K562 (cell line): ENCODE measurements at regions not wholly inside any gene's neighbourhood (a gene's known extent, or its start where the extent isn't known, plus 50 kb on each side); places are given as distances from the start of the nearest gene placed in this dataset.

Experiments used
- ATAC-seq: fragments of 200-7000 bp; cut with Tn5 transposase; 3 replicates; pipeline ENCODE4 v1.9.1; 2020; ENCODE audit warnings: moderate library complexity
- BruUV-seq: library from RNA; stranded (reverse); fragments of 400-500 nt; replicated peaks from 2 replicates; lab custom pipeline; 2021; lab: Mats Ljungman, UMichigan
- CTCF ChIA-PET: fragments of 300-600 bp; formaldehyde crosslinking; extraction: SDS; loops from one replicate; lab custom pipeline; 2021; ENCODE audit warnings: low intra/inter-chr PET ratio; lab: Yijun Ruan, JAX
- POLR2A ChIA-PET: fragments of 300-600, 350-650 bp; sonication (Branson Sonifier 250); formaldehyde crosslinking; extraction: SDS; loops from one replicate; lab custom pipeline; 2021; ENCODE audit warnings: antibody characterized with exemption, inconsistent platforms; lab: Yijun Ruan, JAX
- DNase-seq, 4 experiments: peaks; one replicate each; pipeline versions ENCODE4 v3.0.0 to v3.0.0-alpha.2; 2011 to 2018; ENCODE audit warnings: low spot score in 3 of 4, mixed read lengths in 3 of 4; ENCODE audit errors: extremely low read depth in 1 of 4
- FAIRE-seq: peaks from 2 replicates; lab custom pipeline; 2011; peaks lifted over from hg19 to GRCh38; lab: Jason Lieb, UNC
- H2AFZ ChIP-seq: 2 replicates; pipeline ENCODE4 v1.6.0; 2011; ENCODE audit warnings: low read depth, low read length, control low read depth, inconsistent platforms
- H3K27ac ChIP-seq: fragments of 200-600 bp; 3 replicates; pipeline ENCODE4 v1.8.0; 2011; ENCODE audit warnings: low read depth, mild to moderate bottlenecking, control low read depth, inconsistent platforms, low read length, moderate library complexity, mixed read lengths; ENCODE audit errors: extremely low read depth
- H3K27me3 ChIP-seq, 2 experiments: fragments of 300-600 bp in 1 of 2; 2 replicates in 1 of 2; 3 replicates in 1 of 2; pipeline versions ENCODE4 v1.6.0 to v1.8.0; 2011; ENCODE audit warnings: inconsistent platforms in 2 of 2, low read length in 2 of 2, mild to moderate bottlenecking in 1 of 2, mixed read lengths in 1 of 2, moderate library complexity in 1 of 2; ENCODE audit not compliant: control insufficient read depth in 2 of 2, insufficient read depth in 2 of 2
- H3K36me3 ChIP-seq: fragments of 300-600 bp; 3 replicates; pipeline ENCODE4 v1.8.0; 2011; ENCODE audit warnings: mild to moderate bottlenecking, low read length, inconsistent platforms; ENCODE audit not compliant: control insufficient read depth, insufficient read depth
- H3K4me1 ChIP-seq, 2 experiments: fragments of 200-600 bp in 1 of 2; replicated peaks in 1 of 2; 2 replicates in 1 of 2; 3 replicates in 1 of 2; pipeline versions ENCODE4 v1.5.1 to v1.8.0; 2011; ENCODE audit warnings: inconsistent platforms in 2 of 2, low read length in 2 of 2, mild to moderate bottlenecking in 1 of 2, mixed read lengths in 1 of 2, moderate library complexity in 1 of 2; ENCODE audit not compliant: control insufficient read depth in 2 of 2, insufficient read depth in 2 of 2
- H3K4me2 ChIP-seq: 2 replicates; pipeline ENCODE4 v1.6.1; 2011; ENCODE audit warnings: low read length, control low read depth, inconsistent platforms, mixed read lengths; ENCODE audit not compliant: insufficient read depth
- H3K4me3 ChIP-seq: fragments of 200-600 bp; sonication (generic), shearing (Covaris generic); 2 replicates; pipeline ENCODE4 v1.5.1; 2016; ENCODE audit warnings: control low read depth, inconsistent platforms
- H3K79me2 ChIP-seq: fragments of 200-600 bp; 3 replicates; pipeline ENCODE4 v1.8.0; 2011; ENCODE audit warnings: low read length, inconsistent platforms; ENCODE audit not compliant: control insufficient read depth, insufficient read depth
- H3K9ac ChIP-seq, 2 experiments: 2 replicates each; pipeline versions ENCODE4 v1.6.0 to v1.6.1; 2011; ENCODE audit warnings: low read depth in 2 of 2, low read length in 2 of 2, control low read depth in 1 of 2, inconsistent platforms in 1 of 2, mild to moderate bottlenecking in 1 of 2, mixed read lengths in 1 of 2; ENCODE audit not compliant: insufficient read depth in 1 of 2
- H3K9me1 ChIP-seq: one replicate; pipeline ENCODE4 v1.6.0; 2011; ENCODE audit warnings: inconsistent platforms, mild to moderate bottlenecking, low read length, moderate library complexity; ENCODE audit not compliant: control insufficient read depth, insufficient read depth
- H3K9me3 ChIP-seq: replicated peaks from 2 replicates; pipeline ENCODE4 v1.5.1; 2011; ENCODE audit warnings: low read depth, low read length, inconsistent platforms; ENCODE audit not compliant: control insufficient read depth, insufficient read depth
- H4K20me1 ChIP-seq: replicated peaks from 2 replicates; pipeline ENCODE4 v1.6.1; 2011; ENCODE audit warnings: low read length, inconsistent platforms, mixed read lengths; ENCODE audit not compliant: control insufficient read depth, insufficient read depth
- HMG20B ChIP-seq: fragments of 250-450 bp; sonication (Bioruptor Pico); IDR thresholded peaks from 2 replicates; pipeline ENCODE4 v1.5.0; 2021; ENCODE audit warnings: mild to moderate bottlenecking
- SREBF2 ChIP-seq: sonication (generic); formaldehyde crosslinking; IDR thresholded peaks from 2 replicates; pipeline ENCODE4 v1.4.0; 2020; ENCODE audit warnings: mild to moderate bottlenecking, missing genetic modification reagents
- ZNF146 ChIP-seq: IDR thresholded peaks from one replicate; pipeline ENCODE4 v1.6.1; 2018; ENCODE audit warnings: missing compliant biosample characterization; ENCODE audit not compliant: unreplicated experiment
- ZNF316 ChIP-seq: fragments of 450-650 bp; IDR thresholded peaks from 2 replicates; pipeline ENCODE4 v1.6.1; 2016
- WGBS: fragments of 100-300 bp; shearing (Covaris generic); methylation state at CpG from one replicate; pipeline ENCODE4 v1.1.6; 2016; ENCODE audit warnings: low coverage, mixed read lengths; ENCODE audit not compliant: insufficient coverage; ENCODE audit errors: missing lambda C conversion rate; 5-methylcytosine and 5-hydroxymethylcytosine counted together
- in situ Hi-C: fragments of 300-500 bp; cut with MboI; formaldehyde crosslinking; loops from 4 replicates; pipeline ENCODE4 v1.15.0; 2018; ENCODE audit warnings: inconsistent platforms, mixed read lengths
- intact Hi-C: fragments of 100-400 bp; cut with micrococcal nuclease; formaldehyde crosslinking; loops from 2 replicates; pipeline ENCODE4 v1.14.2; 2022
- TF ChIP-seq, protein P1 (sequence below): fragments of 450-650 bp; IDR thresholded peaks from 2 replicates; pipeline ENCODE4 v1.6.1; 2018; ENCODE audit warnings: mild to moderate bottlenecking, low read depth; ENCODE audit not compliant: partially characterized antibody
- TF ChIP-seq, protein P2 (sequence below): fragments of 250-450 bp; sonication (Bioruptor Pico); IDR thresholded peaks from 2 replicates; pipeline ENCODE4 v1.4.0; 2020
- TF ChIP-seq, protein P3 (sequence below): fragments of 200-800 bp; sonication (Bioruptor generic); IDR thresholded peaks from 2 replicates; pipeline ENCODE4 v1.6.1; 2017; ENCODE audit warnings: missing genetic modification characterization, missing compliant biosample characterization
- TF ChIP-seq, protein P4 (sequence below): fragments of 450-650 bp; formaldehyde crosslinking; IDR thresholded peaks from 2 replicates; pipeline ENCODE4 v1.4.0; 2020; ENCODE audit warnings: mild to moderate bottlenecking

DNA sequence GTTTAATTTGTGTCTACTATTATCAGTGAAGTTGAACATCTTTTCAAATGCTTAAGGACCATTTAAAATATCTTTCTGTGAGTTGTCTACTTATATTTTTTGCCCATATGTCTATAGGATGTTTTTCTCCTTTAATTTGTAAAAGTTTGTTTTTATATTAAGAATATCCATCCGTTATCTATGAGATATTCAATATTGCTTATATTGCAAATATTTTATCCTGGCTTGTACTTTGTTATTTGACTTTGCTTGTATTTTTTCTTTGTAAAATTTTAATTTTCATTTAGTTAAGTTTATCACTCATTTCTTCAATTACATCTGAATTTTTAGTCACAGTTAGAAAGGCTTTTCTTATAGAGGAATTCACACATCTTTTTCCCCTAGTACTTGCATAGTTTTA lies 117.0 kb upstream of the MLIP start:
- no TSS peak for BruUV-seq
- CTCF ChIA-PET, result no interaction called here
- in situ Hi-C loops (no loop called here), intact Hi-C loops (no loop called here)
- Histone ChIP-seq H3K27ac (no peak overlapping the region), H2AFZ (no peak overlapping the region), H4K20me1 (no peaks in the 10 kb centered on the region), H3K27me3 (no peaks in the 10 kb centered on the region), H3K4me2 (no peak overlapping the region), H3K36me3 (no peaks in the 10 kb centered on the region), H3K9me1 (no peaks in the 10 kb centered on the region), H3K9ac (no peak overlapping the region), H3K79me2 (no peaks in the 10 kb centered on the region), H3K4me3 (no peak overlapping the region), H3K9me3 (no peaks in the 10 kb centered on the region), H3K4me1 (no peaks in the 10 kb centered on the region)
- ATAC-seq, result no peak
- whole genome bisulfite sequencing, result 0% methylated on average over 1 of the region's 1 CpG
- DNase-seq, result no peak
- no peak for FAIRE-seq
- POLR2A ChIA-PET, result no interaction called here
- TF ChIP-seq SREBF2 (CRISPR knock-in tag) (no peak), ZNF146 (CRISPR knock-in tag) (no peak), HMG20B (CRISPR knock-in tag) (no peak), ZNF316 (peak; percentile 78)
- TF ChIP-seq, protein P1, sequence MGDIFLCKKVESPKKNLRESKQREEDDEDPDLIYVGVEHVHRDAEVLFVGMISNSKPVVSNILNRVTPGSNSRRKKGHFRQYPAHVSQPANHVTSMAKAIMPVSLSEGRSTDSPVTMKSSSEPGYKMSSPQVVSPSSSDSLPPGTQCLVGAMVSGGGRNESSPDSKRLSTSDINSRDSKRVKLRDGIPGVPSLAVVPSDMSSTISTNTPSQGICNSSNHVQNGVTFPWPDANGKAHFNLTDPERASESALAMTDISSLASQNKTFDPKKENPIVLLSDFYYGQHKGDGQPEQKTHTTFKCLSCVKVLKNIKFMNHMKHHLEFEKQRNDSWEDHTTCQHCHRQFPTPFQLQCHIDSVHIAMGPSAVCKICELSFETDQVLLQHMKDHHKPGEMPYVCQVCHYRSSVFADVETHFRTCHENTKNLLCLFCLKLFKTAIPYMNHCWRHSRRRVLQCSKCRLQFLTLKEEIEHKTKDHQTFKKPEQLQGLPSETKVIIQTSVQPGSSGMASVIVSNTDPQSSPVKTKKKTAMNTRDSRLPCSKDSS, result no peak
- TF ChIP-seq, protein P2, sequence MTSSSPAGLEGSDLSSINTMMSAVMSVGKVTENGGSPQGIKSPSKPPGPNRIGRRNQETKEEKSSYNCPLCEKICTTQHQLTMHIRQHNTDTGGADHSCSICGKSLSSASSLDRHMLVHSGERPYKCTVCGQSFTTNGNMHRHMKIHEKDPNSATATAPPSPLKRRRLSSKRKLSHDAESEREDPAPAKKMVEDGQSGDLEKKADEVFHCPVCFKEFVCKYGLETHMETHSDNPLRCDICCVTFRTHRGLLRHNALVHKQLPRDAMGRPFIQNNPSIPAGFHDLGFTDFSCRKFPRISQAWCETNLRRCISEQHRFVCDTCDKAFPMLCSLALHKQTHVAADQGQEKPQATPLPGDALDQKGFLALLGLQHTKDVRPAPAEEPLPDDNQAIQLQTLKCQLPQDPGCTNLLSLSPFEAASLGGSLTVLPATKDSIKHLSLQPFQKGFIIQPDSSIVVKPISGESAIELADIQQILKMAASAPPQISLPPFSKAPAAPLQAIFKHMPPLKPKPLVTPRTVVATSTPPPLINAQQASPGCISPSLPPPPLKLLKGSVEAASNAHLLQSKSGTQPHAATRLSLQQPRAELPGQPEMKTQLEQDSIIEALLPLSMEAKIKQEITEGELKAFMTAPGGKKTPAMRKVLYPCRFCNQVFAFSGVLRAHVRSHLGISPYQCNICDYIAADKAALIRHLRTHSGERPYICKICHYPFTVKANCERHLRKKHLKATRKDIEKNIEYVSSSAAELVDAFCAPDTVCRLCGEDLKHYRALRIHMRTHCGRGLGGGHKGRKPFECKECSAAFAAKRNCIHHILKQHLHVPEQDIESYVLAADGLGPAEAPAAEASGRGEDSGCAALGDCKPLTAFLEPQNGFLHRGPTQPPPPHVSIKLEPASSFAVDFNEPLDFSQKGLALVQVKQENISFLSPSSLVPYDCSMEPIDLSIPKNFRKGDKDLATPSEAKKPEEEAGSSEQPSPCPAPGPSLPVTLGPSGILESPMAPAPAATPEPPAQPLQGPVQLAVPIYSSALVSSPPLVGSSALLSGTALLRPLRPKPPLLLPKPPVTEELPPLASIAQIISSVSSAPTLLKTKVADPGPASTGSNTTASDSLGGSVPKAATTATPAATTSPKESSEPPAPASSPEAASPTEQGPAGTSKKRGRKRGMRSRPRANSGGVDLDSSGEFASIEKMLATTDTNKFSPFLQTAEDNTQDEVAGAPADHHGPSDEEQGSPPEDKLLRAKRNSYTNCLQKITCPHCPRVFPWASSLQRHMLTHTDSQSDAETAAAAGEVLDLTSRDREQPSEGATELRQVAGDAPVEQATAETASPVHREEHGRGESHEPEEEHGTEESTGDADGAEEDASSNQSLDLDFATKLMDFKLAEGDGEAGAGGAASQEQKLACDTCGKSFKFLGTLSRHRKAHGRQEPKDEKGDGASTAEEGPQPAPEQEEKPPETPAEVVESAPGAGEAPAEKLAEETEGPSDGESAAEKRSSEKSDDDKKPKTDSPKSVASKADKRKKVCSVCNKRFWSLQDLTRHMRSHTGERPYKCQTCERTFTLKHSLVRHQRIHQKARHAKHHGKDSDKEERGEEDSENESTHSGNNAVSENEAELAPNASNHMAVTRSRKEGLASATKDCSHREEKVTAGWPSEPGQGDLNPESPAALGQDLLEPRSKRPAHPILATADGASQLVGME (CRISPR knock-in tag), result no peak
- TF ChIP-seq, protein P3, sequence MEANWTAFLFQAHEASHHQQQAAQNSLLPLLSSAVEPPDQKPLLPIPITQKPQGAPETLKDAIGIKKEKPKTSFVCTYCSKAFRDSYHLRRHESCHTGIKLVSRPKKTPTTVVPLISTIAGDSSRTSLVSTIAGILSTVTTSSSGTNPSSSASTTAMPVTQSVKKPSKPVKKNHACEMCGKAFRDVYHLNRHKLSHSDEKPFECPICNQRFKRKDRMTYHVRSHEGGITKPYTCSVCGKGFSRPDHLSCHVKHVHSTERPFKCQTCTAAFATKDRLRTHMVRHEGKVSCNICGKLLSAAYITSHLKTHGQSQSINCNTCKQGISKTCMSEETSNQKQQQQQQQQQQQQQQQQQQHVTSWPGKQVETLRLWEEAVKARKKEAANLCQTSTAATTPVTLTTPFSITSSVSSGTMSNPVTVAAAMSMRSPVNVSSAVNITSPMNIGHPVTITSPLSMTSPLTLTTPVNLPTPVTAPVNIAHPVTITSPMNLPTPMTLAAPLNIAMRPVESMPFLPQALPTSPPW (CRISPR knock-in tag), result no peak
- TF ChIP-seq, protein P4, sequence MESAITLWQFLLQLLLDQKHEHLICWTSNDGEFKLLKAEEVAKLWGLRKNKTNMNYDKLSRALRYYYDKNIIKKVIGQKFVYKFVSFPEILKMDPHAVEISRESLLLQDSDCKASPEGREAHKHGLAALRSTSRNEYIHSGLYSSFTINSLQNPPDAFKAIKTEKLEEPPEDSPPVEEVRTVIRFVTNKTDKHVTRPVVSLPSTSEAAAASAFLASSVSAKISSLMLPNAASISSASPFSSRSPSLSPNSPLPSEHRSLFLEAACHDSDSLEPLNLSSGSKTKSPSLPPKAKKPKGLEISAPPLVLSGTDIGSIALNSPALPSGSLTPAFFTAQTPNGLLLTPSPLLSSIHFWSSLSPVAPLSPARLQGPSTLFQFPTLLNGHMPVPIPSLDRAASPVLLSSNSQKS (CRISPR knock-in tag), result no peak
